Stimulated activated CD4-positive, alpha-beta T cell treated with anti-CD3 and anti-CD28 coated beads, Interleukin-1b, Interleukin-23, amount 100 ng/mL, for 4 hours (primary cell): ENCODE measurements at regions not wholly inside any gene's neighbourhood (a gene's known extent, or its start where the extent isn't known, plus 50 kb on each side); places are given as distances from the start of the nearest gene placed in this dataset.
"Not testable (repeated sequence)": the region's sequence is repeated elsewhere in the genome, so short reads cannot be mapped to it uniquely, and the experiment has no call there.

Source experiments
- DNase-seq, 2 donors: peaks; one replicate each; pipeline ENCODE4 v3.0.0-alpha.2; 2020; ENCODE audit warnings: low read depth in 2 of 2

GRCh38 chr18:42545825-42546224 is 569.7 kb downstream of the RIT2 start:
- DNase-seq: no peak

DNA sequence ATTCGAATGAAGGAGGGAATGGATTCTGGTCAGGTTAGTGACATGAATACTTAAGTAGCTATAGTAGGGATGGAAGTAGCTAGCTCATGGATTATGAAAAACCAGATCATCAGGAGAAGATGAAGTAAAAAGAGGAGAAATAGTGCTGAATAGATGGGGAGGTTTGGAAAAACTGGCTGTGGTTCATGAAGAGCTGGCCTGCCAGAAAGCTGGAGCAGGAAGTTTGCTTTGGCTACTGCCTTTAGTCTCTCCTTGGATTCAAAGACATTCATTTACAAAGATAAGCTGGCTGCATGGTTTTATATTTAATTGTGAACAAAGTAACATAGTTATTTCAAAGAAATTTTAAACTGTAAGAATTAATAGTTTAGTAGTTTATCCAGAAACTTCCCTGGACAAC is 567.0 kb downstream of the RIT2 start:
- DNase-seq: no peak

GRCh38 chr18:42549596-42549995 is 565.9 kb downstream of the RIT2 start:
- DNase-seq: no peak

DNA sequence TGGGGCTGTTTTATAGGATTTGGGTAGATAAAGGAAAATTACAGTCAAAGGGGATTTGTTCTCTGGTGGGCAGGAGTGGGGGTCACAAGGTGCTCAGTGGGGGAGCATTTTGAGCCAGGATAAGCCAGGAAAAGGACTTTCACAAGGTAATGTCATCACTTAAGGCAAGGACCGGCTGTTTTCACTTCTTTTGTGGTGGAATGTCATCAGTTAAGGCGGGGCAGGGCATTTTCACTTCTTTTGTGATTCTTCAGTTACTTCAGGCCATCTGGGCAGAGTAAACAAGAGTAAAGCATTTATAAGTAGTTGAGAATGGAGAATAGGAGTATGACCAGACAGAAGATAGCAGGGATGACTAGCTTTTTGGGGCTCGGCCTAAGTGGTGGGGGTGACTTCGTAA is 562.9 kb downstream of the RIT2 start:
- DNase-seq: not testable (repeated sequence)

DNA sequence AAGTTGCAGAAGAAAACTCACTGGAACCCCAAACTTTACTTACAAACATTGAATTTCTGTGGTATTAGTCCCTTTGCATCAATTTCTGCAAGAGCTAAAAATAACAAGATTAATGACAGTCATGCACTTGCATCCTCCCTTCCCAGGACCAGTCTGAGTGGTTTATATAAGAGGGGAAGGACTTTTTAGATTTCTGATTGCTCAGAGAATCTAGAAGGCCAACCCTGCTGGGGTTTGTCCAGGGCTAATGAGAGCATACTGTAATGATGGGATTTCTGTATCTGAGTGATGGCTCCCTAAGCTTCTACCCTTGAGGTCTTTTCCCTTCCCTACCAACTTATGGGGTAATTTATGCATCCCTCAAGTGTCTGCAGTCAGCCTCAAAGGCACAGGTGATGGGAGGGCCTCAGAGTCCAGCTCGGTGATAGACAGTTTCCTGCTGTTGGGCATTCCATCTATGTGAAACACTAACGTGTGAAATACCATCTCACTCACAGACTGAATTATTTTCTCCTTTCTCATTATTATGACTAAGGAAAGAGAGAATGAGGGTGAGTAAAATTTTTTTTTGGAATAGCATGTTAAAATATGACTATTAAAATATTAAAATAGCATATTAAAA is 556.3 kb downstream of the RIT2 start:
- DNase-seq: no peak

GRCh38 chr18:42561521-42561920 is 554.0 kb downstream of the RIT2 start:
- DNase-seq: no peak

DNA sequence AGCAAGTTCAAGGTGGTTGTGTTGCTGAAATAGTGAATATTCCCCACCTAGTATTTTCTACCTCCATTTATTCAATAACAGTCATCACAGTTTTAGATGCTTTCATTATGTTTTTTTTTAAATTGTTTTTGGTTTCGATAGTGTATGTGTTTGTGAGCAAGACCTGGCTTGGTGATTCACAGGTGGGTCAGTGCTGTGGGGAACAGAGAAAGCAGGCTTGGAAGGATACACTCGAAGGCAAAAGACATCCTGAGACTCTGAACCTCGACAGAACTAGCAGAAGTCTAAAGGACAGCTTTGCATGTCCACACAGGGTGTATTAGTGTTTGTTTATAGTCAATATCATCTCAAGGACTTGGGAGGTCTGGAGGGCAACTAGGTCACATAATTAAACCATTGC is 551.5 kb downstream of the RIT2 start:
- no peak for DNase-seq

DNA sequence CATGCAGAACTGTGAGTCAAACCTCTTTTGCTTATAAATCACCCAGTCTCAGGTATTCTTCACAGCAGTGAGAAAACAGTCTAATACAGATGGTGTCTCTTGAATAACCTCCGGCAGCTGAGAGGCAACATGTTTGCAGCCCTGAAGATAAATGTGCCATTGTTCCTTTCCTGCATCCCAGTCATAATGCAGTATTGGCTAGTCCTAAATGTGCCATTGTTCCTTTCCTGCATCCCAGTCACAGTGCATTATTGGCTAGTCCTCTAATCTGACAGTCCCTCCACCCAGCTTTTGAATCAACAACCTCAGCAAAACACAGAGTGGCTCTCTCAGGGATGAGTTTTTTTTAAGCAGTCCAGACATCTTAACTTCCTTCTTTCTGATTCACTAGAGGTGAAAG is 550.7 kb downstream of the RIT2 start:
- DNase-seq: no peak

GRCh38 chr18:42568773-42569172 is 546.7 kb downstream of the RIT2 start:
- DNase-seq: no peak

- no peak for DNase-seq
Observed at GRCh38 chr18:42574871-42575270, 540.6 kb downstream of the RIT2 start.

DNA sequence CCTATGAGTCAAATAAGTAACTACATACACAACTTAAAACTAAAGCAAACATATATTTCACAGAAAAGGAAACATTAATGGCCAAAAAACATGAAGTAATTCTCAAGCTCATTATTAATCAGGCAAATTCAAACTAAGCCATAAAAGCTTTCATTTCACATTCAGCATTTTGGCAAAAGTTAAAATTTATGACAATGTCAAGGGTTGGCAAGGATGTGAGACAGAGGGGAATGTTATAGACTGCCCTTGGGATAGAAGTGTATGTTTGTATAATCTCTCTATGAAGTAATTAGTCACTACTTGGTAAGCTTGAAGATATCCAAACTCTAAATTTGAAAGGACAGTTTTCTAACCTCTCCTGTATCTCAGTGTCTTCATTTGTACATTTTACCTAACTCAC is 539.4 kb downstream of the RIT2 start:
- DNase-seq: no peak

GRCh38 chr18:42578792-42579191 is 536.7 kb downstream of the RIT2 start:
- DNase-seq: no peak

DNA sequence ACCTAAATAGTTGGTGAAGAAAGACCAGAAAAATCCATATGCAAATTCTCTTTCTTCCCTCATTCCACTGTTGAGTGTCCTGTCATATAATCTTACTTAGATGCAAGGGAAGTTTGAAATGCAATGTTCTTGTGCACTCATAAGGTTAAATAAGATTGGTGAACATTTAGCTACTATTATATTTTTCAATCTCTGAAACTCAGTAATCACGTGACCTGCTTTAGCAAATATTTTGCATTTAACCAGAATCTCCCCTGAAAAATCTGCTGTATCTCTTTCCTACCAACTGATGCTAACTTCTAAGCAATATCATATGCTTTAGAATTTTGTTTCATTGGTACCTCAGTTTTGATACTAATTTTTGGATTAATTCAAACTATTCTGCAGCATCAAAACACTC is 533.2 kb downstream of the RIT2 start:
- no peak for DNase-seq

- DNase-seq: no peak
Observed at GRCh38 chr18:42583283-42583731, 532.2 kb downstream of the RIT2 start.

GRCh38 chr18:42586601-42587000 is 528.9 kb downstream of the RIT2 start:
- DNase-seq: no peak

DNA sequence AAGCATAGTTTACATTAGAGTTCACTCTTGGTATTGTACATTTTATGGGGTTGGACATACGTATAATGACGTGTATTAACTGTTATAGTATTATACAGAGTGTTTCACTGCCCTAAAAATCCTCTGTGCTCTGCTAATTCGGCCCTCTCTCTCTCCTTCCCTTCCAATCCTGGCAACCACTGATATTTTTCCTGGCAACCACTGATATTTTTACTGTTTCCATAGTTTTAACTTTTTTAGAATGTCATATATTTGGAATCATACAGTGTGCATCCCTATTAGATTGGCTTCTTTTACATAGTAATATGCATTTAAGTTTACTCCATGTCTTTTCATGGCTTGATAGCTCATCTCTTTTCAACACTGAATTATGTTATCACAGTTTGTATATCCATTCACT is 526.7 kb downstream of the RIT2 start:
- no peak for DNase-seq

GRCh38 chr18:42604820-42605219 is 510.7 kb downstream of the RIT2 start:
- DNase-seq: no peak

DNA sequence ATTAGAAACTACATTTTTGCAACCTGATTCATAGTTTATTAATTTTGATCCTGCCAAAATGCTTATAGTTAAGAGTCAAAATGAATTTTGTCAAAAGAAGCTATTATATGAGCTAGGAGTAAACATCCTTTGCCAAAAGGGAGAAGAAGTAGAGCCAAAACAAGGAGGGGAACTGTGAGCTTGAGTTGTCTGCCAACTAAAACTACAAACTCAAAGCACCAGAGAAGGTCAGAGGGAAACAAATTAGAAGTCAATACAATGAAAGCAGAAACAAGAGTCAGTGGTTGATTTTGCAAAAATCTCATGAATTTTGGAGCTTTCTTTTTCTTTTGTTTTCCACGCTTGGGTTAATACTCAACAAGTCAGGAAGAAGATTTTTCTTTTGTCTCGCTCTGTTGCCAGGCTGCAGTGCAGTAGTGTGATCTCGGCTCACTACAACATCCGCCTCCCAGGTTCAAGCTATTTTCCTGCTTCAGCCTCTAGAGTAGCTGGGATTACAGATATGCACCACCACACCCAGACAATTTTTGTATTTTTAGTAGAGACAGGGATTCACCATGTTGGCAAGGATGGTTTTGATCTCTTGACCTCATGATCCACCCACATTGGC is 508.5 kb downstream of the RIT2 start:
- no peak for DNase-seq

DNA sequence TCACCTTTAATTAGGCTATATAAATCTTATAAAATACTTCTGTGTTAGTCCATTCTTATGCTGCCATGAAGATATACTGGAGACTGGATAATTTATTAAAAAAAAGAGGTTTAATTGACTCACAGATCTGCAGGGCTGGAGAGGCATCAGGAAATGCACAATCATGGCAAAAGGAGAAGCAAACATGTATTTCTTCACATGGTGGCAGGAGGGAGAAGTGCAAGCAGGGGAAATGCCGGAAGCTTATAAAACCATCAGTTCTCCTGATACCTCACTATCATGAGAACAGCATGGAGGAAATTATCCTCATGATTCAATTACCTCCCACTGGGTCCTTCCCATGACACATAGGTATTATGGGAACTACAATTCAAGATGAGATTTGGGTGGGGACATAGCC is 504.4 kb downstream of the RIT2 start:
- no peak for DNase-seq

GRCh38 chr18:42614619-42615293 is 500.7 kb downstream of the RIT2 start:
- no peak for DNase-seq

DNA sequence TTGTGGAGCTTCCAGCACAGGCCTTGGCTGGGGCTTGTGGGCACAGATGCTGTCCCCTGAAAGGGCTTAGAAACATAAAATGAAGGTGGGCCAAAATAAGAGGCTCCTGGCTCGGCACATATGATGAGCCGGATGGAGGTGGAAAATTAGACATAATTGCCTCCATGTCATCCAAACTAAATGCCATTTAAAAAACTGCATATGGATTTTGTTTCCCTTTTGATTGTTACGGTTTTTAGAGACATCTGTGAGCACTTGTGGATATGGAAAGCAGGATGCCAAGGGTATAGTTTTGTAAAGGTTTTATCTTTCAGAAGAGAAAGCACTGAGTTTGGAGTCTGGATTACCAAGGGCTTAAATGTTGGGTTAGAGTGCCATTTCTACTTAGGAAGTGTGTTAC is 498.3 kb downstream of the RIT2 start:
- no peak for DNase-seq

DNA sequence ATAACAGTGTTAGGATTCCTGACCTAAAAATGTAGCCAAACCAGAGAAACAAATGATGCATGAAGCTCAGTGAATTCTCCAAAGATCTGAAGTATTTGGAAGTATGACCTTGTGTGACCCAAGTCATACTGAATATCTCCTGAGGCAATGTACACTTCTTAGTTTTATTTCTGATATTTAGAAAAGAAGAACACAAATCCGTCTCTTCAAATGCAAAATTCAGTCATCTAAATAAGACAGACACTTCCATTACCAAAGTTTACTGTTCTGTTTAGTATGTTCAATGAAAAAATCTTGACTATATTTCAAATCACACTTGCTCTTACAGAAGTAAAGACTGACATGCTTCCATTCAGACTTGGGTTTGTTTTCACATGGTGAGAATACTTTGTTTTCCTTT is 495.7 kb downstream of the RIT2 start:
- DNase-seq: no peak

DNA sequence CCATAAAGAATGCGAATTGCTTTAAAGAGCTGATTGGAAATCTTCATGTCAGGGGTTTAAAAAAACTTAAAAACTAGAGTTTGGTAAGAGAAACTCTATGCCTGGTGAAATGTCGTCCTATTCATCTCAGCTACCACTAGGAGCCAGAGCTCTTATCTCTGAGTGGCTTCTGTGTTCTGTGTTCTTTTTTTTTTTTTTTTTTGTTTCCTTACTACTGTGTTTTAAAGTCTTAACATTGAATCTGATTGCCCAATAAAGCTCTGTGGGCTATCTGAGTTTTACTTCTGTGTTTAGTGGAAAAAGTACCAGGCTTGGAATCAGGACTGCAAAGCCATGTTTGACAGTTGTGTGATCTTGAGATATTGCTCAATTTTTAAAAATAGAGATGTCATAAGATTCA is 494.8 kb downstream of the RIT2 start:
- DNase-seq: no peak
